Osteocyte (in vitro differentiated cells): ENCODE measurements at regions not wholly inside any gene's neighbourhood (a gene's known extent, or its start where the extent isn't known, plus 50 kb on each side); places are given as distances from the start of the nearest gene placed in this dataset.
"Not testable (repeated sequence)": the region's sequence is repeated elsewhere in the genome, so short reads cannot be mapped to it uniquely, and the experiment has no call there.

Source experiments
- DNase-seq: peaks from one replicate; pipeline ENCODE4 v3.0.0; 2021; ENCODE audit warnings: mixed read lengths; ENCODE audit not compliant: unreplicated experiment; ENCODE audit errors: extremely low spot score
- H3K27ac Mint-ChIP-seq: one replicate; pipeline ENCODE4 v1.8.0; 2021; ENCODE audit warnings: mild to moderate bottlenecking, mixed read lengths; ENCODE audit not compliant: unreplicated experiment
- H3K27me3 Mint-ChIP-seq: one replicate; pipeline ENCODE4 v1.8.0; 2021; ENCODE audit warnings: mixed read lengths; ENCODE audit not compliant: unreplicated experiment
- H3K36me3 Mint-ChIP-seq: one replicate; pipeline ENCODE4 v1.8.0; 2021; ENCODE audit warnings: mixed read lengths; ENCODE audit not compliant: unreplicated experiment
- H3K4me1 Mint-ChIP-seq: one replicate; pipeline ENCODE4 v1.8.0; 2021; ENCODE audit warnings: mixed read lengths; ENCODE audit not compliant: unreplicated experiment
- H3K4me3 Mint-ChIP-seq: one replicate; pipeline ENCODE4 v1.8.0; 2021; ENCODE audit warnings: mild to moderate bottlenecking, moderate library complexity, mixed read lengths; ENCODE audit not compliant: unreplicated experiment
- H3K9me3 Mint-ChIP-seq: one replicate; pipeline ENCODE4 v1.8.0; 2021; ENCODE audit warnings: mixed read lengths; ENCODE audit not compliant: unreplicated experiment
- TF ChIP-seq, protein P1 (sequence below): fragments of 200-600 bp; sonication (generic); IDR thresholded peaks from 2 replicates; pipeline ENCODE4 v1.5.0; 2021; ENCODE audit warnings: antibody characterized with exemption, mild to moderate bottlenecking, moderate library complexity

DNA sequence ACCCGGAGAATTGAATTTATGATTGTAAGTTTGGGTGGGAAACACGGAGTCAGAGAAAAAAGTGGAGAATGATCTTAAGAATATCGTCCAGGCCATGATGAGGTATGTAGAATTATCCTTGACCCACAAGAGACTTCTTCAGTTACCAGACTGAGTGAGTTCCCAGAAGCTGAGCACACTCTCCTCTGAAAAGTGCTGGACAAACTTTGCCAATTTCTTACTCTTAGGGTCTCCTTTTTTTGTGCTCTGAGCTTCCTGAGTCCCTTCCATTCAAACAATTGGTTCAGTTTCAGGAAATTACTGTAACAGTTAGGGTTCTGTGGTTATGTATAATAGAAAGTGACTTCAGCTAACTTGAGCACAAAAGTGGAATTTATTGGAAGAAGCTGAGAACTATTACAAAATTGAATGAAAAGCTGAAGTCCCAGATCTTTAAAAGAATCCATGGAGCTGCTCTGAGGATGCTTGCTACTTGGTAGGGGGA is 50.6 kb upstream of the EHBP1 start:
- no peak overlapping the region for H3K4me3 Mint-ChIP-seq
- H3K27ac Mint-ChIP-seq, result no peak overlapping the region
- DNase-seq, result no peak
- peaks cover 13% of the 10 kb centered on the region for H3K4me1 Mint-ChIP-seq
- TF ChIP-seq, protein P1, sequence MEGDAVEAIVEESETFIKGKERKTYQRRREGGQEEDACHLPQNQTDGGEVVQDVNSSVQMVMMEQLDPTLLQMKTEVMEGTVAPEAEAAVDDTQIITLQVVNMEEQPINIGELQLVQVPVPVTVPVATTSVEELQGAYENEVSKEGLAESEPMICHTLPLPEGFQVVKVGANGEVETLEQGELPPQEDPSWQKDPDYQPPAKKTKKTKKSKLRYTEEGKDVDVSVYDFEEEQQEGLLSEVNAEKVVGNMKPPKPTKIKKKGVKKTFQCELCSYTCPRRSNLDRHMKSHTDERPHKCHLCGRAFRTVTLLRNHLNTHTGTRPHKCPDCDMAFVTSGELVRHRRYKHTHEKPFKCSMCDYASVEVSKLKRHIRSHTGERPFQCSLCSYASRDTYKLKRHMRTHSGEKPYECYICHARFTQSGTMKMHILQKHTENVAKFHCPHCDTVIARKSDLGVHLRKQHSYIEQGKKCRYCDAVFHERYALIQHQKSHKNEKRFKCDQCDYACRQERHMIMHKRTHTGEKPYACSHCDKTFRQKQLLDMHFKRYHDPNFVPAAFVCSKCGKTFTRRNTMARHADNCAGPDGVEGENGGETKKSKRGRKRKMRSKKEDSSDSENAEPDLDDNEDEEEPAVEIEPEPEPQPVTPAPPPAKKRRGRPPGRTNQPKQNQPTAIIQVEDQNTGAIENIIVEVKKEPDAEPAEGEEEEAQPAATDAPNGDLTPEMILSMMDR, result no peak
- peaks cover 5% of the 10 kb centered on the region for H3K27me3 Mint-ChIP-seq
- H3K9me3 Mint-ChIP-seq, result peaks cover 6% of the 10 kb centered on the region
- H3K36me3 Mint-ChIP-seq, result no peaks in the 10 kb centered on the region

DNA sequence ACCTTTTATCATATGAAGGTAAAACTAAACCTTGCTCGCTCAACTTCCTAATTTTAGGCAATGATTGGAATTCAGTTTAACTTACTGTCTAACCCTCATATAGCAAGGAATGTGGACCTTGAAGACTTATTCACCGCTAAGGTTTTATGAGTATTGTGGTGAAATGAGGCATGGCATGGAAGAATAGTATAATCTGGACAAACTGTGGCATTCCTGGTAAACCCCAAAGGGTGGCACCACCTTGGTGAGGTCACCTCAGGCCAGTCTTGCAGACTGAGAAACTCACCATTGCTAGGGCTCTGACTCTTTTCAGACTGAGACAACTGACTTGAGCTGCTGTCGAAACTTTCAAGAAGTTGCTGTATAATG is 51.1 kb upstream of the EHBP1 start:
- H3K27me3 Mint-ChIP-seq, result peaks cover 5% of the 10 kb centered on the region
- DNase-seq, result no peak
- no peak overlapping the region for H3K4me3 Mint-ChIP-seq
- peaks cover 8% of the 10 kb centered on the region for H3K4me1 Mint-ChIP-seq
- TF ChIP-seq, protein P1, result no peak
- peaks cover 9% of the 10 kb centered on the region for H3K9me3 Mint-ChIP-seq
- no peaks in the 10 kb centered on the region for H3K36me3 Mint-ChIP-seq
- no peak overlapping the region for H3K27ac Mint-ChIP-seq

DNA sequence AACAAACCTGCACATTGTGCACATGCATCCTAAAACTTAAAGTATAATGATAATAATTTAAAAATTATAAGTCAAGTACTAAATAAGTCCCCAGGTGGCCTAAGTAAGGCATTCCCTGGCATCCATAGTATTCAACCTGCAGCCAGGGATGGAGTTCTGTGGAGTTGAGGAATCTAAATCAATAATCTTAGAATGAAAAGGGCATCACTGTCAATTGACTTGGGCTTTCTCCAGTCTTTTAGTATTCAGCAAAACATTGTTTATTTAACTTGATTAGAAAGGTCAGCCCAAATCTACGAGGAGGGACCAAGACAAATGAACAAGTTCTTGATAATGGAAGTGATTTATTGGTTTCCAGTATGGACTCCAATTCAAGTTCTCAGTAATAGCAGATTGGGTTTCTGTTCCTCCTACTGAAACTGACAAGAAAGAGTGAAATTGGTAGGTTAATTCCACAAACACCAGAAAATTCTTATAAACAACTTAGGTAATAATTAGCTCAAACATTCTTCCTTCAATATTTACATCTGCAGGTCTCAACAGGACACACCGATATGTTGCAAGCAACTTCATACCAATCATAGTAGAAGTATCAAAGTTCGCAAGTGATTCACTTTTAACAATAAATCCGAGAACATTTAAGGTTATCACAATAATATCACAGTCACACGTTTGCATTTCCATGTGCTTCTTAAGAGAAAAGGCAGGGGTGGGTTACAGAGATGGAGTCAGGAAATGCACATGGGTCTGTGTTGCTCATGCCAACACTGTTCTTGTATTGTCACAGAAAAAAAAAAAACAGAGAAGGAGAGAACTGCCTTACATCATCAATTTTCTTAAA is 51.7 kb upstream of the EHBP1 start:
- peaks cover 6% of the 10 kb centered on the region for H3K4me1 Mint-ChIP-seq
- no peak for DNase-seq
- peaks cover 9% of the 10 kb centered on the region for H3K9me3 Mint-ChIP-seq
- H3K4me3 Mint-ChIP-seq, result no peak overlapping the region
- H3K36me3 Mint-ChIP-seq, result no peaks in the 10 kb centered on the region
- no peak overlapping the region for H3K27ac Mint-ChIP-seq
- peaks cover 7% of the 10 kb centered on the region for H3K27me3 Mint-ChIP-seq
- TF ChIP-seq, protein P1, result no peak

DNA sequence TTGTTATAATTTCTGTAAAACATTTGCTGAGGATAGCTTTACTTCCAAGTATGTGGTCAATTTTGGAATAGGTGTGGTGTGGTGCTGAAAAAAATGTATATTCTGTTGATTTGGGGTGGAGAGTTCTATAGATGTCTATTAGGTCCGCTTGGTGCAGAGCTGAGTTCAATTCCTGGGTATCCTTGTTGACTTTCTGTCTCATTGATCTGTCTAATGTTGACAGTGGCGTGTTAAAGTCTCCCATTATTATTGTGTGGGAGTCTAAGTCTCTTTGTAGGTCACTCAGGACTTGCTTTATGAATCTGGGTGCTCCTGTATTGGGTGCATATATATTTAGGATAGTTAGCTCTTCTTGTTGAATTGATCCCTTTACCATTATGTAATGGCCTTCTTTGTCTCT is 56.4 kb upstream of the EHBP1 start:
- H3K27me3 Mint-ChIP-seq, H3K36me3 Mint-ChIP-seq, DNase-seq, H3K4me3 Mint-ChIP-seq, H3K27ac Mint-ChIP-seq, H3K4me1 Mint-ChIP-seq, H3K9me3 Mint-ChIP-seq: not testable (repeated sequence)

DNA sequence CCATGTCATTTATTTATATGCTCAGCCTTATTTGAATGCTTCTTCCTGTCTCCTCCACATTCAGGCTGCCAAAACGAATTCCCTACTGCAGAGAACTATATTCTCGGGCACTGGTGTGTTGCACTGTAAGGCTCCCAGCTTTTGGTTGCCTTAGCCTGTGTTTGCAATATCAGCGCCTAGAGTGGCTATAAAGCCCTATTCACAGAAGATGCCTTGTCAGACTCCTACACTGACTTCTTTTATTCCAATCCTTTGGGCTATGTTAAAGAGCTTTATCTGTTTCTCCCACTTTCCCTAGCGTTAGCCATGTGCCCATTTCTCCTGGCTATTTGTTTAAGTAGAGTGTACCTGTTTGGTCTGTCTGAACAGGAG is 62.4 kb upstream of the EHBP1 start:
- no peaks in the 10 kb centered on the region for H3K36me3 Mint-ChIP-seq
- no peak overlapping the region for H3K4me3 Mint-ChIP-seq
- H3K27ac Mint-ChIP-seq, result no peak overlapping the region
- peaks cover under 1% of the 10 kb centered on the region for H3K9me3 Mint-ChIP-seq
- peaks cover 8% of the 10 kb centered on the region for H3K27me3 Mint-ChIP-seq
- TF ChIP-seq, protein P1, result no peak
- H3K4me1 Mint-ChIP-seq, result peaks cover 10% of the 10 kb centered on the region
- no peak for DNase-seq
